Activated CD4-positive, alpha-beta T cell treated with anti-CD3 and anti-CD28 coated beads, Interleukin-2, amount 50 U/mL, for 16 hours (primary cell): ENCODE measurements at regions not wholly inside any gene's neighbourhood (a gene's known extent, or its start where the extent isn't known, plus 50 kb on each side); places are given as distances from the start of the nearest gene placed in this dataset.
"Not testable (repeated sequence)": the region's sequence is repeated elsewhere in the genome, so short reads cannot be mapped to it uniquely, and the experiment has no call there.

Source experiments
- DNase-seq: peaks from one replicate; pipeline ENCODE4 v3.0.0-alpha.2; 2020

- no peak for DNase-seq
Observed at GRCh38 chr2:183829931-183830330, 705.7 kb downstream of the NUP35 start.

GRCh38 chr2:183837157-183837556, 712.9 kb downstream of the NUP35 start:
- DNase-seq: no peak

- no peak for DNase-seq
Observed at GRCh38 chr2:183838295-183838694, 714.1 kb downstream of the NUP35 start.

- DNase-seq: no peak
Observed at GRCh38 chr2:183840061-183840584, 715.9 kb downstream of the NUP35 start.

GRCh38 chr2:183849826-183850225, 725.6 kb downstream of the NUP35 start:
- DNase-seq: not testable (repeated sequence)

GRCh38 chr2:183859129-183859528, 734.9 kb downstream of the NUP35 start:
- no peak for DNase-seq

GRCh38 chr2:183866666-183867065, 731.7 kb upstream of the ZNF804A start:
- no peak for DNase-seq

- no peak for DNase-seq
Observed at GRCh38 chr2:183867206-183867605, 731.1 kb upstream of the ZNF804A start.

GRCh38 chr2:183868153-183868552, 730.2 kb upstream of the ZNF804A start:
- no peak for DNase-seq

- DNase-seq: no peak
Observed at GRCh38 chr2:183868707-183869106, 729.6 kb upstream of the ZNF804A start.

- DNase-seq: no peak
Observed at GRCh38 chr2:183872131-183872530, 726.2 kb upstream of the ZNF804A start.

- no peak for DNase-seq
Observed at GRCh38 chr2:183881978-183882377, 716.4 kb upstream of the ZNF804A start.

GRCh38 chr2:183892315-183892941, 705.9 kb upstream of the ZNF804A start:
- DNase-seq: no peak

- DNase-seq: no peak
Observed at GRCh38 chr2:183898641-183899040, 699.7 kb upstream of the ZNF804A start.

GRCh38 chr2:183901931-183902330, 696.4 kb upstream of the ZNF804A start:
- no peak for DNase-seq

- no peak for DNase-seq
Observed at GRCh38 chr2:183903026-183903425, 695.3 kb upstream of the ZNF804A start.

- not testable (repeated sequence) for DNase-seq
Observed at GRCh38 chr2:183916041-183916440, 682.3 kb upstream of the ZNF804A start.

GRCh38 chr2:183919167-183919566, 679.2 kb upstream of the ZNF804A start:
- no peak for DNase-seq

- no peak for DNase-seq
Observed at GRCh38 chr2:183919926-183920325, 678.4 kb upstream of the ZNF804A start.

- no peak for DNase-seq
Observed at GRCh38 chr2:183925281-183925680, 673.0 kb upstream of the ZNF804A start.

GRCh38 chr2:183926433-183926832, 671.9 kb upstream of the ZNF804A start:
- DNase-seq: no peak

GRCh38 chr2:183927406-183928325, 670.7 kb upstream of the ZNF804A start:
- no peak for DNase-seq

GRCh38 chr2:183935005-183935404, 663.3 kb upstream of the ZNF804A start:
- no peak for DNase-seq

- no peak for DNase-seq
Observed at GRCh38 chr2:183937220-183937619, 661.1 kb upstream of the ZNF804A start.
